ENCODE measurements at regions not wholly inside any gene's neighbourhood (a gene's known extent, or its start where the extent isn't known, plus 50 kb on each side); places are given as distances from the start of the nearest gene placed in this dataset.

DNA sequence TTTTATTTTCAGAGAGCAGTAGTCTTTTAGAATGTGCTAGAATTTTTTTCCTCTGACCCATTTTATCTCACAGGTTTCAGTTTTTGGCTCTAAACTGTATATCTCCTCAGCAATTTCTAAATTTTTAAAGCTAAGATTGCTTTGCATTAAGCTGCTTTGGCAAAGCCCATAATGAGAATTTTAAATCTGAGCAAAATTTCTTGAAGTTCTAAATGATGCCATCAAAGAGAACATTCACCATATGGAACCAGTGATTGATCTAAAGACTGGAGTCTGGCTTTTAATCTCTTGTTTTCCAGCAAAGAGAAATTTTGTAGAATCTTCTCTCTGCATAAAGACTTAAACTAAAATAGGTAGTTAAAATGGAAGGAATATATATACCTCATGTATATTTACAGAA, 313.6 kb downstream of the TBC1D32 start:
- no peaks in the 10 kb centered on the region for H3K36me3 ChIP-seq (ENCODE audit: insufficient read depth)
- ATAC-seq (no peak), DNase-seq (ENCODE audit: low spot score) (no peak)
- Mint-ChIP-seq H3K36me3 (ENCODE audit: low read depth) (peaks cover 2% of the 10 kb centered on the region; the same call in 1 of the 3 replicates), H3K9me3 (peaks cover 4% of the 10 kb centered on the region; the same call in 1 of the 3 replicates), H3K4me1 (no peaks in the 10 kb centered on the region), H3K27me3 (ENCODE audit: insufficient read depth, low read depth, poor library complexity) (no peaks in the 10 kb centered on the region), H3K27ac (no peak overlapping the region), H3K4me3 (no peak overlapping the region)
- H4K20me1 ChIP-seq (replicated peaks; ENCODE audit: insufficient read depth), result no peaks in the 10 kb centered on the region
- no peak overlapping the region for H3K4me3 ChIP-seq
- H3K4me1 ChIP-seq (ENCODE audit: insufficient read depth), result no peaks in the 10 kb centered on the region
- H3K4me2 ChIP-seq, result no peak overlapping the region
- no peaks in the 10 kb centered on the region for H3F3A ChIP-seq (replicated peaks; ENCODE audit: low read depth)
- H3K27ac ChIP-seq (ENCODE audit: low read depth), result no peak overlapping the region
- no peaks in the 10 kb centered on the region for H3K79me2 ChIP-seq (replicated peaks; ENCODE audit: insufficient read depth)
- TF ChIP-seq ZNF331 (CRISPR knock-in tag; IDR thresholded peaks at IDR 0.05; ENCODE audit: low read depth) (no peak), STAT1 (IDR thresholded peaks at IDR 0.05; ENCODE audit: unreplicated experiment) (no peak), EZH2 (IDR thresholded peaks at IDR 0.05; ENCODE audit: low read depth, unreplicated experiment) (no peak), POLR2AphosphoS5 (IDR thresholded peaks at IDR 0.05; ENCODE audit: low read depth) (no peak), NANOG (IDR thresholded peaks at IDR 0.05; ENCODE audit: borderline replicate concordance) (no peak), JUNB (IDR thresholded peaks at IDR 0.05; ENCODE audit: unreplicated experiment) (no peak)
- TF ChIP-seq, protein P1, sequence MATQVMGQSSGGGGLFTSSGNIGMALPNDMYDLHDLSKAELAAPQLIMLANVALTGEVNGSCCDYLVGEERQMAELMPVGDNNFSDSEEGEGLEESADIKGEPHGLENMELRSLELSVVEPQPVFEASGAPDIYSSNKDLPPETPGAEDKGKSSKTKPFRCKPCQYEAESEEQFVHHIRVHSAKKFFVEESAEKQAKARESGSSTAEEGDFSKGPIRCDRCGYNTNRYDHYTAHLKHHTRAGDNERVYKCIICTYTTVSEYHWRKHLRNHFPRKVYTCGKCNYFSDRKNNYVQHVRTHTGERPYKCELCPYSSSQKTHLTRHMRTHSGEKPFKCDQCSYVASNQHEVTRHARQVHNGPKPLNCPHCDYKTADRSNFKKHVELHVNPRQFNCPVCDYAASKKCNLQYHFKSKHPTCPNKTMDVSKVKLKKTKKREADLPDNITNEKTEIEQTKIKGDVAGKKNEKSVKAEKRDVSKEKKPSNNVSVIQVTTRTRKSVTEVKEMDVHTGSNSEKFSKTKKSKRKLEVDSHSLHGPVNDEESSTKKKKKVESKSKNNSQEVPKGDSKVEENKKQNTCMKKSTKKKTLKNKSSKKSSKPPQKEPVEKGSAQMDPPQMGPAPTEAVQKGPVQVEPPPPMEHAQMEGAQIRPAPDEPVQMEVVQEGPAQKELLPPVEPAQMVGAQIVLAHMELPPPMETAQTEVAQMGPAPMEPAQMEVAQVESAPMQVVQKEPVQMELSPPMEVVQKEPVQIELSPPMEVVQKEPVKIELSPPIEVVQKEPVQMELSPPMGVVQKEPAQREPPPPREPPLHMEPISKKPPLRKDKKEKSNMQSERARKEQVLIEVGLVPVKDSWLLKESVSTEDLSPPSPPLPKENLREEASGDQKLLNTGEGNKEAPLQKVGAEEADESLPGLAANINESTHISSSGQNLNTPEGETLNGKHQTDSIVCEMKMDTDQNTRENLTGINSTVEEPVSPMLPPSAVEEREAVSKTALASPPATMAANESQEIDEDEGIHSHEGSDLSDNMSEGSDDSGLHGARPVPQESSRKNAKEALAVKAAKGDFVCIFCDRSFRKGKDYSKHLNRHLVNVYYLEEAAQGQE (IDR thresholded peaks at IDR 0.05; ENCODE audit: unreplicated experiment), result no peak
- H2AFZ ChIP-seq, result no peak overlapping the region
- no peaks in the 10 kb centered on the region for H3K27me3 ChIP-seq (ENCODE audit: insufficient read depth)
- 0 out of 2 replicates have a peak, but pooled peaks cover 8% of the 10 kb centered on the region for H3K9me2 ChIP-seq (ENCODE audit: insufficient read depth)

DNA sequence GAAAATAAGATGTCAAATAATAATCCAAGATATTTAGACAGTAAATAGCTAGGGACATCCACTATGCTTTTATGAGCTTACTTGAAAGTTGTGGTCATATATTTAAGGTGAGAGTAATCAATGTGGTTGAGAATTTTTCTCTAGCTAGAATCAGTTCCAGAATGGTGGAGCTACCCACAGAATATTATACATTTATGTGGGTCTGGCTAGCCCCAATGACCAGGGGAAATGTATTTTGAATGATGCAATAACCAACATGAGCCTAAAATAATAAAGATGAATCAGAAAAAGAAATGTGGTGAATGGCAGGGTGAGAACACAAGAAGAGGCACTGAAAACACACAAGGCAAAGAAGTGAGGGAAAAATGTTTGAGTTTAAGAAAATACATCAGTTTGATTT, 325.7 kb downstream of the TBC1D32 start:
- no peak overlapping the region for H3K27ac Mint-ChIP-seq
- Histone ChIP-seq H3K4me1 (ENCODE audit: insufficient read depth) (no peaks in the 10 kb centered on the region), H3K27ac (ENCODE audit: low read depth) (no peak overlapping the region)
- TF ChIP-seq EZH2 (IDR thresholded peaks at IDR 0.05; ENCODE audit: low read depth, unreplicated experiment), result no peak
- TF ChIP-seq, protein P2, sequence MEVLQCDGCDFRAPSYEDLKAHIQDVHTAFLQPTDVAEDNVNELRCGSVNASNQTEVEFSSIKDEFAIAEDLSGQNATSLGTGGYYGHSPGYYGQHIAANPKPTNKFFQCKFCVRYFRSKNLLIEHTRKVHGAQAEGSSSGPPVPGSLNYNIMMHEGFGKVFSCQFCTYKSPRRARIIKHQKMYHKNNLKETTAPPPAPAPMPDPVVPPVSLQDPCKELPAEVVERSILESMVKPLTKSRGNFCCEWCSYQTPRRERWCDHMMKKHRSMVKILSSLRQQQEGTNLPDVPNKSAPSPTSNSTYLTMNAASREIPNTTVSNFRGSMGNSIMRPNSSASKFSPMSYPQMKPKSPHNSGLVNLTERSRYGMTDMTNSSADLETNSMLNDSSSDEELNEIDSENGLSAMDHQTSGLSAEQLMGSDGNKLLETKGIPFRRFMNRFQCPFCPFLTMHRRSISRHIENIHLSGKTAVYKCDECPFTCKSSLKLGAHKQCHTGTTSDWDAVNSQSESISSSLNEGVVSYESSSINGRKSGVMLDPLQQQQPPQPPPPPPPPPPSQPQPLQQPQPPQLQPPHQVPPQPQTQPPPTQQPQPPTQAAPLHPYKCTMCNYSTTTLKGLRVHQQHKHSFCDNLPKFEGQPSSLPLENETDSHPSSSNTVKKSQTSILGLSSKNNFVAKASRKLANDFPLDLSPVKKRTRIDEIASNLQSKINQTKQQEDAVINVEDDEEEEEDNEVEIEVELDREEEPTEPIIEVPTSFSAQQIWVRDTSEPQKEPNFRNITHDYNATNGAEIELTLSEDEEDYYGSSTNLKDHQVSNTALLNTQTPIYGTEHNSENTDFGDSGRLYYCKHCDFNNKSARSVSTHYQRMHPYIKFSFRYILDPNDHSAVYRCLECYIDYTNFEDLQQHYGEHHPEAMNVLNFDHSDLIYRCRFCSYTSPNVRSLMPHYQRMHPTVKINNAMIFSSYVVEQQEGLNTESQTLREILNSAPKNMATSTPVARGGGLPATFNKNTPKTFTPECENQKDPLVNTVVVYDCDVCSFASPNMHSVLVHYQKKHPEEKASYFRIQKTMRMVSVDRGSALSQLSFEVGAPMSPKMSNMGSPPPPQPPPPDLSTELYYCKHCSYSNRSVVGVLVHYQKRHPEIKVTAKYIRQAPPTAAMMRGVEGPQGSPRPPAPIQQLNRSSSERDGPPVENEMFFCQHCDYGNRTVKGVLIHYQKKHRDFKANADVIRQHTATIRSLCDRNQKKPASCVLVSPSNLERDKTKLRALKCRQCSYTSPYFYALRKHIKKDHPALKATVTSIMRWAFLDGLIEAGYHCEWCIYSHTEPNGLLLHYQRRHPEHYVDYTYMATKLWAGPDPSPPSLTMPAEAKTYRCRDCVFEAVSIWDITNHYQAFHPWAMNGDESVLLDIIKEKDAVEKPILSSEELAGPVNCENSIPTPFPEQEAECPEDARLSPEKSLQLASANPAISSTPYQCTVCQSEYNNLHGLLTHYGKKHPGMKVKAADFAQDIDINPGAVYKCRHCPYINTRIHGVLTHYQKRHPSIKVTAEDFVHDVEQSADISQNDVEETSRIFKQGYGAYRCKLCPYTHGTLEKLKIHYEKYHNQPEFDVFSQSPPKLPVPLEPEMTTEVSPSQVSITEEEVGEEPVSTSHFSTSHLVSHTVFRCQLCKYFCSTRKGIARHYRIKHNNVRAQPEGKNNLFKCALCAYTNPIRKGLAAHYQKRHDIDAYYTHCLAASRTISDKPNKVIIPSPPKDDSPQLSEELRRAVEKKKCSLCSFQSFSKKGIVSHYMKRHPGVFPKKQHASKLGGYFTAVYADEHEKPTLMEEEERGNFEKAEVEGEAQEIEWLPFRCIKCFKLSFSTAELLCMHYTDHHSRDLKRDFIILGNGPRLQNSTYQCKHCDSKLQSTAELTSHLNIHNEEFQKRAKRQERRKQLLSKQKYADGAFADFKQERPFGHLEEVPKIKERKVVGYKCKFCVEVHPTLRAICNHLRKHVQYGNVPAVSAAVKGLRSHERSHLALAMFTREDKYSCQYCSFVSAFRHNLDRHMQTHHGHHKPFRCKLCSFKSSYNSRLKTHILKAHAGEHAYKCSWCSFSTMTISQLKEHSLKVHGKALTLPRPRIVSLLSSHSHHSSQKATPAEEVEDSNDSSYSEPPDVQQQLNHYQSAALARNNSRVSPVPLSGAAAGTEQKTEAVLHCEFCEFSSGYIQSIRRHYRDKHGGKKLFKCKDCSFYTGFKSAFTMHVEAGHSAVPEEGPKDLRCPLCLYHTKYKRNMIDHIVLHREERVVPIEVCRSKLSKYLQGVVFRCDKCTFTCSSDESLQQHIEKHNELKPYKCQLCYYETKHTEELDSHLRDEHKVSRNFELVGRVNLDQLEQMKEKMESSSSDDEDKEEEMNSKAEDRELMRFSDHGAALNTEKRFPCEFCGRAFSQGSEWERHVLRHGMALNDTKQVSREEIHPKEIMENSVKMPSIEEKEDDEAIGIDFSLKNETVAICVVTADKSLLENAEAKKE (CRISPR knock-in tag; IDR thresholded peaks at IDR 0.05), result no peak
- no peak for TF ChIP-seq ZNF331 (CRISPR knock-in tag; IDR thresholded peaks at IDR 0.05; ENCODE audit: low read depth)
- no peak for TF ChIP-seq CREB1 (CRISPR knock-in tag; IDR thresholded peaks at IDR 0.05; ENCODE audit: low read depth)
- TF ChIP-seq, protein P3, sequence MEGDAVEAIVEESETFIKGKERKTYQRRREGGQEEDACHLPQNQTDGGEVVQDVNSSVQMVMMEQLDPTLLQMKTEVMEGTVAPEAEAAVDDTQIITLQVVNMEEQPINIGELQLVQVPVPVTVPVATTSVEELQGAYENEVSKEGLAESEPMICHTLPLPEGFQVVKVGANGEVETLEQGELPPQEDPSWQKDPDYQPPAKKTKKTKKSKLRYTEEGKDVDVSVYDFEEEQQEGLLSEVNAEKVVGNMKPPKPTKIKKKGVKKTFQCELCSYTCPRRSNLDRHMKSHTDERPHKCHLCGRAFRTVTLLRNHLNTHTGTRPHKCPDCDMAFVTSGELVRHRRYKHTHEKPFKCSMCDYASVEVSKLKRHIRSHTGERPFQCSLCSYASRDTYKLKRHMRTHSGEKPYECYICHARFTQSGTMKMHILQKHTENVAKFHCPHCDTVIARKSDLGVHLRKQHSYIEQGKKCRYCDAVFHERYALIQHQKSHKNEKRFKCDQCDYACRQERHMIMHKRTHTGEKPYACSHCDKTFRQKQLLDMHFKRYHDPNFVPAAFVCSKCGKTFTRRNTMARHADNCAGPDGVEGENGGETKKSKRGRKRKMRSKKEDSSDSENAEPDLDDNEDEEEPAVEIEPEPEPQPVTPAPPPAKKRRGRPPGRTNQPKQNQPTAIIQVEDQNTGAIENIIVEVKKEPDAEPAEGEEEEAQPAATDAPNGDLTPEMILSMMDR (conservative IDR thresholded peaks at IDR 0.05; ENCODE audit: low read depth in 2 of 2), result no peak
- TF ChIP-seq POLR2AphosphoS5 (IDR thresholded peaks at IDR 0.05; ENCODE audit: low read depth), result no peak

More for the DNA sequence above, 325.7 kb downstream of the TBC1D32 start:
- H3K79me2 ChIP-seq (replicated peaks; ENCODE audit: insufficient read depth), result no peaks in the 10 kb centered on the region
- H3K4me2 ChIP-seq, result no peak overlapping the region
- H3K4me3 Mint-ChIP-seq, result no peak overlapping the region
- no peaks in the 10 kb centered on the region for H4K20me1 ChIP-seq (replicated peaks; ENCODE audit: insufficient read depth)
- no peaks in the 10 kb centered on the region for H3K4me1 Mint-ChIP-seq
- no peaks in the 10 kb centered on the region for H3K9me3 Mint-ChIP-seq
- no peak for DNase-seq (ENCODE audit: low spot score)
- H3K9me2 ChIP-seq (ENCODE audit: insufficient read depth), result no peaks in the 10 kb centered on the region
- H3K4me3 ChIP-seq, result no peak overlapping the region
- no peaks in the 10 kb centered on the region for H3K36me3 ChIP-seq (ENCODE audit: insufficient read depth)
- no peak overlapping the region for H2AFZ ChIP-seq
- H3F3A ChIP-seq (replicated peaks; ENCODE audit: low read depth), result no peaks in the 10 kb centered on the region
- no peaks in the 10 kb centered on the region for H3K27me3 Mint-ChIP-seq (ENCODE audit: insufficient read depth, low read depth, poor library complexity)
- no peaks in the 10 kb centered on the region for H3K27me3 ChIP-seq (ENCODE audit: insufficient read depth)
- no peak for ATAC-seq
- H3K36me3 Mint-ChIP-seq (ENCODE audit: low read depth), result no peaks in the 10 kb centered on the region
